Activated T-cell treated with anti-CD3 and anti-CD28 coated beads, Interleukin-2, amount 50 U/mL, for 4 hours (primary cell): ENCODE measurements at regions not wholly inside any gene's neighbourhood (a gene's known extent, or its start where the extent isn't known, plus 50 kb on each side); places are given as distances from the start of the nearest gene placed in this dataset.

Experiments
- ATAC-seq, 2 donors: fragments of 200-7000 bp; cut with Tn5 transposase; one replicate each; pipeline ENCODE4 v1.10.0; 2021
- DNase-seq: peaks from one replicate; pipeline ENCODE4 v3.0.0-alpha.2; 2020
- H3K27me3 Mint-ChIP-seq: one replicate; pipeline ENCODE4 v1.8.0; 2021; ENCODE audit warnings: low read depth, mixed read lengths
- H3K36me3 Mint-ChIP-seq: one replicate; pipeline ENCODE4 v1.8.0; 2022; ENCODE audit warnings: mixed read lengths; ENCODE audit not compliant: insufficient read depth
- H3K4me1 Mint-ChIP-seq: one replicate; pipeline ENCODE4 v1.8.0; 2021; ENCODE audit warnings: low read depth, mixed read lengths
- H3K4me3 Mint-ChIP-seq: one replicate; pipeline ENCODE4 v1.8.0; 2021; ENCODE audit warnings: mild to moderate bottlenecking, moderate library complexity, mixed read lengths
- H3K9me3 Mint-ChIP-seq: one replicate; pipeline ENCODE4 v1.8.0; 2021; ENCODE audit warnings: mixed read lengths

- no peak overlapping the region for H3K4me3 Mint-ChIP-seq
- no peak for ATAC-seq
- peaks cover 3% of the 10 kb centered on the region for H3K9me3 Mint-ChIP-seq
- H3K36me3 Mint-ChIP-seq, result no peaks in the 10 kb centered on the region
- DNase-seq, result no peak
- H3K27me3 Mint-ChIP-seq, result no peaks in the 10 kb centered on the region
- H3K4me1 Mint-ChIP-seq, result no peaks in the 10 kb centered on the region
Observed at GRCh38 chr10:57807906-57808305, 459.8 kb downstream of the IPMK start.

- H3K4me1 Mint-ChIP-seq, result no peaks in the 10 kb centered on the region
- no peaks in the 10 kb centered on the region for H3K27me3 Mint-ChIP-seq
- H3K36me3 Mint-ChIP-seq, result no peaks in the 10 kb centered on the region
- H3K4me3 Mint-ChIP-seq, result no peak overlapping the region
- peaks cover 3% of the 10 kb centered on the region for H3K9me3 Mint-ChIP-seq
- DNase-seq (no peak), ATAC-seq (no peak)
Observed at GRCh38 chr10:57806675-57807074, 461.0 kb downstream of the IPMK start.

- DNase-seq, result no peak
- Mint-ChIP-seq H3K4me3 (no peak overlapping the region), H3K4me1 (no peaks in the 10 kb centered on the region), H3K9me3 (peaks cover 4% of the 10 kb centered on the region), H3K27me3 (no peaks in the 10 kb centered on the region), H3K36me3 (no peaks in the 10 kb centered on the region)
- no peak for ATAC-seq
Observed at GRCh38 chr10:57799625-57800024, 468.1 kb downstream of the IPMK start.

GRCh38 chr10:57798830-57799229 lies 468.9 kb downstream of the IPMK start:
- Mint-ChIP-seq H3K36me3 (no peaks in the 10 kb centered on the region), H3K27me3 (no peaks in the 10 kb centered on the region), H3K4me3 (no peak overlapping the region), H3K9me3 (peaks cover 4% of the 10 kb centered on the region), H3K4me1 (no peaks in the 10 kb centered on the region)
- no peak for DNase-seq
- no peak for ATAC-seq

GRCh38 chr10:57791546-57791945 lies 476.1 kb downstream of the IPMK start:
- DNase-seq (no peak), ATAC-seq (no peak)
- H3K36me3 Mint-ChIP-seq, result no peaks in the 10 kb centered on the region
- H3K4me1 Mint-ChIP-seq, result no peaks in the 10 kb centered on the region
- no peak overlapping the region for H3K4me3 Mint-ChIP-seq
- no peaks in the 10 kb centered on the region for H3K9me3 Mint-ChIP-seq
- no peaks in the 10 kb centered on the region for H3K27me3 Mint-ChIP-seq

- ATAC-seq, result no peak
- no peaks in the 10 kb centered on the region for H3K4me1 Mint-ChIP-seq
- no peaks in the 10 kb centered on the region for H3K27me3 Mint-ChIP-seq
- H3K4me3 Mint-ChIP-seq, result no peak overlapping the region
- no peaks in the 10 kb centered on the region for H3K36me3 Mint-ChIP-seq
- H3K9me3 Mint-ChIP-seq, result no peaks in the 10 kb centered on the region
- DNase-seq, result no peak
Observed at GRCh38 chr10:57790703-57791102, 477.0 kb downstream of the IPMK start.

- H3K27me3 Mint-ChIP-seq, result no peaks in the 10 kb centered on the region
- no peaks in the 10 kb centered on the region for H3K9me3 Mint-ChIP-seq
- H3K4me1 Mint-ChIP-seq, result no peaks in the 10 kb centered on the region
- no peak for DNase-seq
- no peaks in the 10 kb centered on the region for H3K36me3 Mint-ChIP-seq
- no peak overlapping the region for H3K4me3 Mint-ChIP-seq
- ATAC-seq, result no peak
Observed at GRCh38 chr10:57788117-57788516, 479.6 kb downstream of the IPMK start.

GRCh38 chr10:57786850-57787750 lies 480.6 kb downstream of the IPMK start:
- no peak for ATAC-seq
- no peaks in the 10 kb centered on the region for H3K36me3 Mint-ChIP-seq
- no peaks in the 10 kb centered on the region for H3K9me3 Mint-ChIP-seq
- no peak overlapping the region for H3K4me3 Mint-ChIP-seq
- H3K4me1 Mint-ChIP-seq, result no peaks in the 10 kb centered on the region
- no peaks in the 10 kb centered on the region for H3K27me3 Mint-ChIP-seq
- no peak for DNase-seq

- Mint-ChIP-seq H3K9me3 (no peaks in the 10 kb centered on the region), H3K27me3 (no peaks in the 10 kb centered on the region), H3K36me3 (no peaks in the 10 kb centered on the region), H3K4me3 (no peak overlapping the region), H3K4me1 (no peaks in the 10 kb centered on the region)
- DNase-seq (no peak), ATAC-seq (no peak)
Observed at GRCh38 chr10:57786331-57786730, 481.4 kb downstream of the IPMK start.

- Mint-ChIP-seq H3K27me3 (no peaks in the 10 kb centered on the region), H3K9me3 (no peaks in the 10 kb centered on the region), H3K4me3 (no peak overlapping the region), H3K4me1 (no peaks in the 10 kb centered on the region), H3K36me3 (no peaks in the 10 kb centered on the region)
- no peak for ATAC-seq
- no peak for DNase-seq
Observed at GRCh38 chr10:57785546-57785945, 482.1 kb downstream of the IPMK start.

GRCh38 chr10:57785068-57785467 lies 482.6 kb downstream of the IPMK start:
- Mint-ChIP-seq H3K4me3 (no peak overlapping the region), H3K27me3 (no peaks in the 10 kb centered on the region), H3K4me1 (no peaks in the 10 kb centered on the region), H3K9me3 (peaks cover 3% of the 10 kb centered on the region), H3K36me3 (no peaks in the 10 kb centered on the region)
- ATAC-seq (no peak), DNase-seq (no peak)

- no peaks in the 10 kb centered on the region for H3K4me1 Mint-ChIP-seq
Observed at GRCh38 chr10:57776688-57777432, 490.8 kb downstream of the IPMK start.

GRCh38 chr10:57775250-57775649 lies 492.4 kb downstream of the IPMK start:
- Mint-ChIP-seq H3K4me3 (no peak overlapping the region), H3K4me1 (no peaks in the 10 kb centered on the region), H3K27me3 (no peaks in the 10 kb centered on the region), H3K9me3 (peaks cover 11% of the 10 kb centered on the region), H3K36me3 (no peaks in the 10 kb centered on the region)
- DNase-seq (no peak), ATAC-seq (no peak)

More at GRCh38 chr10:57776688-57777432, 490.8 kb downstream of the IPMK start:
- Mint-ChIP-seq H3K4me3 (no peak overlapping the region), H3K36me3 (no peaks in the 10 kb centered on the region), H3K9me3 (peaks cover 12% of the 10 kb centered on the region), H3K27me3 (no peaks in the 10 kb centered on the region)
- DNase-seq (no peak), ATAC-seq (no peak)

- Mint-ChIP-seq H3K4me3 (no peak overlapping the region), H3K9me3 (peaks cover 10% of the 10 kb centered on the region)
Observed at GRCh38 chr10:57769298-57769697, 498.4 kb downstream of the IPMK start.

GRCh38 chr10:57759777-57760176 lies 507.9 kb downstream of the IPMK start:
- no peaks in the 10 kb centered on the region for H3K36me3 Mint-ChIP-seq
- ATAC-seq, result no peak
- peaks cover 3% of the 10 kb centered on the region for H3K27me3 Mint-ChIP-seq
- DNase-seq, result no peak
- H3K9me3 Mint-ChIP-seq, result peaks cover 14% of the 10 kb centered on the region
- H3K4me3 Mint-ChIP-seq, result no peak overlapping the region
- H3K4me1 Mint-ChIP-seq, result no peaks in the 10 kb centered on the region

More at GRCh38 chr10:57769298-57769697, 498.4 kb downstream of the IPMK start:
- Mint-ChIP-seq H3K36me3 (no peaks in the 10 kb centered on the region), H3K4me1 (no peaks in the 10 kb centered on the region), H3K27me3 (no peaks in the 10 kb centered on the region)
- no peak for ATAC-seq
- no peak for DNase-seq
